CD4-positive, alpha-beta T cell treated with Interleukin-17A for 1 hour (primary cell): ENCODE measurements at regions not wholly inside any gene's neighbourhood (a gene's known extent, or its start where the extent isn't known, plus 50 kb on each side); places are given as distances from the start of the nearest gene placed in this dataset.

Experiments used
- DNase-seq: peaks from one replicate; pipeline ENCODE4 v3.0.0-alpha.2; 2020

- no peak for DNase-seq
These were observed 244.1 kb upstream of the MTNR1B start for GRCh38 chr11:92725352-92725751.

- no peak for DNase-seq
These were observed 242.3 kb upstream of the MTNR1B start for GRCh38 chr11:92727123-92727522.

- no peak for DNase-seq
These were observed 241.7 kb upstream of the MTNR1B start for GRCh38 chr11:92727769-92728168.

- DNase-seq: no peak
These were observed 240.8 kb upstream of the MTNR1B start for GRCh38 chr11:92728628-92729027.

GRCh38 chr11:92735039-92735438, 234.4 kb upstream of the MTNR1B start:
- no peak for DNase-seq

- DNase-seq: no peak
These were observed 231.2 kb upstream of the MTNR1B start for GRCh38 chr11:92738276-92738675.

- no peak for DNase-seq
These were observed 230.4 kb upstream of the MTNR1B start for GRCh38 chr11:92739041-92739440.

- no peak for DNase-seq
These were observed 230.0 kb upstream of the MTNR1B start for GRCh38 chr11:92739491-92739890.

GRCh38 chr11:92740276-92740675, 229.2 kb upstream of the MTNR1B start:
- DNase-seq: no peak

GRCh38 chr11:92744929-92745585, 224.4 kb upstream of the MTNR1B start:
- DNase-seq: no peak

- DNase-seq: no peak
These were observed 218.7 kb upstream of the MTNR1B start for GRCh38 chr11:92750794-92751193.

- DNase-seq: no peak
These were observed 217.9 kb upstream of the MTNR1B start for GRCh38 chr11:92751594-92751993.

GRCh38 chr11:92752122-92752521, 217.3 kb upstream of the MTNR1B start:
- DNase-seq: no peak

- DNase-seq: no peak
These were observed 216.3 kb upstream of the MTNR1B start for GRCh38 chr11:92753161-92753560.

GRCh38 chr11:92758241-92758780, 211.1 kb upstream of the MTNR1B start:
- no peak for DNase-seq

- DNase-seq: no peak
These were observed 209.8 kb upstream of the MTNR1B start for GRCh38 chr11:92759571-92760214.

GRCh38 chr11:92762121-92762540, 207.3 kb upstream of the MTNR1B start:
- DNase-seq: no peak

GRCh38 chr11:92763336-92763735, 206.1 kb upstream of the MTNR1B start:
- DNase-seq: no peak

GRCh38 chr11:92764128-92764527, 205.3 kb upstream of the MTNR1B start:
- DNase-seq: no peak

GRCh38 chr11:92765082-92765840, 204.2 kb upstream of the MTNR1B start:
- no peak for DNase-seq

- DNase-seq: no peak
These were observed 203.5 kb upstream of the MTNR1B start for GRCh38 chr11:92765965-92766371.

- DNase-seq: no peak
These were observed 202.8 kb upstream of the MTNR1B start for GRCh38 chr11:92766698-92767097.

GRCh38 chr11:92767416-92767815, 202.0 kb upstream of the MTNR1B start:
- DNase-seq: no peak
